PC-9 (cell line): ENCODE measurements at regions not wholly inside any gene's neighbourhood (a gene's known extent, or its start where the extent isn't known, plus 50 kb on each side); places are given as distances from the start of the nearest gene placed in this dataset.
"Not testable (repeated sequence)": the region's sequence is repeated elsewhere in the genome, so short reads cannot be mapped to it uniquely, and the experiment has no call there.

Experiments used
- CTCF ChIP-seq: fragments of 200-600 bp; sonication (generic); conservative IDR thresholded peaks from 2 replicates; pipeline ENCODE4 v1.6.1; 2017; ENCODE audit warnings: mixed run types, antibody characterized with exemption, mild to moderate bottlenecking, moderate library complexity
- EZH2 ChIP-seq: fragments of 200-600 bp; sonication (generic); IDR thresholded peaks from 2 replicates; pipeline ENCODE4 v1.8.0; 2017; ENCODE audit warnings: antibody characterized with exemption, low read depth

- TF ChIP-seq CTCF, EZH2: not testable (repeated sequence)
Measured at GRCh38 chr4:102210806-102211205, 134.5 kb downstream of the SLC39A8 start.
